H1 (cell line): ENCODE measurements at regions not wholly inside any gene's neighbourhood (a gene's known extent, or its start where the extent isn't known, plus 50 kb on each side); places are given as distances from the start of the nearest gene placed in this dataset.

Source experiments
- CTCF ChIA-PET: fragments of 300-600 bp; sonication (Branson Sonifier 250); formaldehyde crosslinking; loops from one replicate; lab custom pipeline; 2021; ENCODE audit not compliant: partially characterized antibody; lab: Charles Lee
- POLR2A ChIA-PET: fragments of 300-600 bp; sonication (Branson Sonifier 250); formaldehyde crosslinking; loops from one replicate; lab custom pipeline; 2021; ENCODE audit warnings: inconsistent platforms; ENCODE audit not compliant: partially characterized antibody; lab: Charles Lee
- DNase-seq, 2 experiments: peaks; one replicate each; pipeline versions ENCODE4 v3.0.0 to v3.0.0-alpha.2; 2010 to 2022; ENCODE audit warnings: low spot score in 2 of 2, low read depth in 1 of 2, mixed read lengths in 1 of 2
- FAIRE-seq: peaks from 2 replicates; lab custom pipeline; 2011; peaks lifted over from hg19 to GRCh38; lab: Jason Lieb, UNC
- H2AFZ ChIP-seq: 2 replicates; pipeline ENCODE4 v1.8.1; 2012; ENCODE audit warnings: low read length, inconsistent platforms
- H2AK5ac ChIP-seq: 2 replicates; pipeline ENCODE4 v1.6.1; 2013; ENCODE audit warnings: low read depth, low read length
- H2BK120ac ChIP-seq: replicated peaks from 2 replicates; pipeline ENCODE3; 2013; ENCODE audit warnings: low read depth, low read length, inconsistent platforms
- H2BK12ac ChIP-seq: 2 replicates; pipeline ENCODE4 v1.6.1; 2013; ENCODE audit warnings: low read depth, low read length
- H2BK15ac ChIP-seq: 2 replicates; pipeline ENCODE4 v1.6.1; 2013; ENCODE audit warnings: low read length
- H2BK20ac ChIP-seq: 2 replicates; pipeline ENCODE4 v1.6.1; 2013; ENCODE audit warnings: low read length
- H2BK5ac ChIP-seq: 2 replicates; pipeline ENCODE4 v1.6.1; 2013; ENCODE audit warnings: low read depth, low read length
- H3K14ac ChIP-seq: 2 replicates; pipeline ENCODE4 v1.6.1; 2013; ENCODE audit warnings: inconsistent platforms; ENCODE audit not compliant: insufficient read length
- H3K18ac ChIP-seq: 2 replicates; pipeline ENCODE4 v1.6.1; 2013; ENCODE audit warnings: low read length; ENCODE audit errors: extremely low read depth
- H3K23ac ChIP-seq: 2 replicates; pipeline ENCODE4 v1.6.1; 2013; ENCODE audit warnings: inconsistent platforms; ENCODE audit not compliant: insufficient read length
- H3K23me2 ChIP-seq: 2 replicates; pipeline ENCODE4 v1.6.1; 2013; ENCODE audit warnings: low read depth, low read length
- H3K27ac ChIP-seq: 2 replicates; pipeline ENCODE4 v1.6.1; 2011; ENCODE audit warnings: low read depth, low read length, inconsistent platforms
- H3K27me3 ChIP-seq, 4 experiments: replicated peaks in 1 of 4; 1 replicate in 1 of 4; 2 replicates in 3 of 4; pipeline versions ENCODE4 v1.6.1 to v1.8.1; 2011 to 2013; ENCODE audit warnings: low read length in 3 of 4, mild to moderate bottlenecking in 3 of 4, inconsistent platforms in 2 of 4, mixed read lengths in 2 of 4, moderate library complexity in 1 of 4; ENCODE audit not compliant: control insufficient read depth in 3 of 4, insufficient read depth in 3 of 4; ENCODE audit errors: extremely low read depth in 1 of 4
- H3K36me3 ChIP-seq, 4 experiments: 2 replicates each; pipeline versions ENCODE4 v1.6.1 to v1.8.1; 2011 to 2013; ENCODE audit warnings: mild to moderate bottlenecking in 4 of 4, low read length in 3 of 4, moderate library complexity in 2 of 4, control low read depth in 1 of 4, inconsistent platforms in 1 of 4; ENCODE audit not compliant: insufficient read depth in 4 of 4, control insufficient read depth in 2 of 4
- H3K4ac ChIP-seq: replicated peaks from 2 replicates; pipeline ENCODE3; 2013; ENCODE audit warnings: low read length, low read depth, mixed read lengths, inconsistent platforms; ENCODE audit not compliant: insufficient read length
- H3K4me1 ChIP-seq, 4 experiments: replicated peaks in 1 of 4; 1 replicate in 1 of 4; 2 replicates in 3 of 4; pipeline versions ENCODE4 v1.6.1 to v1.8.1; 2011 to 2013; ENCODE audit warnings: low read length in 3 of 4, inconsistent platforms in 2 of 4, mixed read lengths in 1 of 4; ENCODE audit not compliant: insufficient read depth in 4 of 4, control insufficient read depth in 3 of 4
- H3K4me2 ChIP-seq, 2 experiments: 2 replicates each; pipeline versions ENCODE4 v1.6.1 to v1.8.1; 2011 to 2013; ENCODE audit warnings: low read depth in 2 of 2, low read length in 2 of 2, control low read depth in 1 of 2, inconsistent platforms in 1 of 2, mild to moderate bottlenecking in 1 of 2; ENCODE audit not compliant: insufficient read depth in 1 of 2
- H3K4me3 ChIP-seq, 4 experiments: fragments of 200-600, 300-600 bp in 1 of 4; sonication (generic), shearing (Covaris generic), sonication (Bioruptor Twin) in 1 of 4; 2 replicates each; pipeline versions ENCODE4 v1.5.1 to v1.8.1; 2011 to 2016; ENCODE audit warnings: low read length in 4 of 4, low read depth in 3 of 4, control low read depth in 2 of 4, inconsistent platforms in 2 of 4, mild to moderate bottlenecking in 2 of 4, mixed read lengths in 1 of 4, moderate library complexity in 1 of 4; ENCODE audit not compliant: insufficient read depth in 2 of 4; ENCODE audit errors: extremely low read depth in 1 of 4
- H3K56ac ChIP-seq: replicated peaks from 2 replicates; pipeline ENCODE3; 2013; ENCODE audit warnings: low read depth, mild to moderate bottlenecking, mixed read lengths, low read length, inconsistent platforms; ENCODE audit not compliant: insufficient read length
- H3K79me1 ChIP-seq: 2 replicates; pipeline ENCODE4 v1.6.1; 2013; ENCODE audit warnings: low read depth, low read length, control low read depth
- H3K79me2 ChIP-seq, 2 experiments: 2 replicates each; pipeline versions ENCODE4 v1.6.1 to v1.8.1; 2012 to 2013; ENCODE audit warnings: low read length in 2 of 2, mild to moderate bottlenecking in 2 of 2, inconsistent platforms in 1 of 2; ENCODE audit not compliant: insufficient read depth in 2 of 2, control insufficient read depth in 1 of 2
- H3K9ac ChIP-seq, 4 experiments: replicated peaks in 1 of 4; 1 replicate in 1 of 4; 2 replicates in 3 of 4; pipeline versions ENCODE4 v1.6.1 to v1.8.1; 2011 to 2013; ENCODE audit warnings: low read depth in 3 of 4, low read length in 3 of 4, control low read depth in 2 of 4, mild to moderate bottlenecking in 2 of 4, moderate library complexity in 2 of 4, inconsistent platforms in 1 of 4; ENCODE audit errors: extremely low read depth in 1 of 4
- H3K9me3 ChIP-seq, 2 experiments: 2 replicates each; pipeline versions ENCODE4 v1.6.1 to v1.8.1; 2012 to 2013; ENCODE audit warnings: mild to moderate bottlenecking in 2 of 2, moderate library complexity in 2 of 2, control low read depth in 1 of 2, inconsistent platforms in 1 of 2, low read depth in 1 of 2, low read length in 1 of 2, mixed read lengths in 1 of 2; ENCODE audit not compliant: insufficient read depth in 2 of 2
- H4K20me1 ChIP-seq, 2 experiments: replicated peaks in 1 of 2; 2 replicates each; pipeline versions ENCODE3 to v1.8.1; 2011 to 2013; ENCODE audit warnings: inconsistent platforms in 2 of 2, low read length in 2 of 2, mild to moderate bottlenecking in 1 of 2; ENCODE audit not compliant: insufficient read depth in 2 of 2, control insufficient read depth in 1 of 2
- H4K5ac ChIP-seq: 2 replicates; pipeline ENCODE4 v1.6.1; 2013; ENCODE audit warnings: low read length, low read depth, mixed read lengths, inconsistent platforms; ENCODE audit not compliant: insufficient read length
- H4K8ac ChIP-seq: 2 replicates; pipeline ENCODE4 v1.8.0; 2013; ENCODE audit warnings: mild to moderate bottlenecking, moderate library complexity, low read length, inconsistent platforms; ENCODE audit not compliant: insufficient read depth; ENCODE audit errors: extremely low read depth
- H4K91ac ChIP-seq: replicated peaks from 2 replicates; pipeline ENCODE3; 2013; ENCODE audit warnings: low read length, mixed read lengths, inconsistent platforms; ENCODE audit not compliant: insufficient read length
- BRCA1 ChIP-seq: IDR thresholded peaks from 2 replicates; pipeline ENCODE4 v1.6.1; 2012; ENCODE audit warnings: low read depth, low read length, improper control_type of control experiment
- HDAC6 ChIP-seq: IDR thresholded peaks from one replicate; pipeline ENCODE4 v1.7.1; 2012; ENCODE audit warnings: low read depth, mild to moderate bottlenecking, inconsistent platforms, low read length, moderate library complexity
- NANOG ChIP-seq: IDR thresholded peaks from 2 replicates; pipeline ENCODE4 v1.6.1; 2011; ENCODE audit warnings: low read length, low read depth, mild to moderate bottlenecking, inconsistent platforms; ENCODE audit not compliant: insufficient read depth, poor library complexity, severe bottlenecking
- POLR2A ChIP-seq, 2 experiments: IDR thresholded peaks; 1 replicate in 1 of 2; 2 replicates in 1 of 2; pipeline ENCODE4 v1.6.1; 2011; ENCODE audit warnings: low read depth in 2 of 2, low read length in 2 of 2, mild to moderate bottlenecking in 2 of 2; ENCODE audit errors: control extremely low read depth in 1 of 2
- RFX5 ChIP-seq: IDR thresholded peaks from 2 replicates; pipeline ENCODE4 v1.6.1; 2011; ENCODE audit warnings: low read depth, low read length, improper control_type of control experiment, borderline replicate concordance
- SAP30 ChIP-seq: fragments of 300-600 bp; sonication (generic); IDR thresholded peaks from 2 replicates; pipeline ENCODE4 v1.7.1; 2012; ENCODE audit warnings: low read length, moderate library complexity, mild to moderate bottlenecking, inconsistent platforms; ENCODE audit not compliant: insufficient read depth, insufficient replicate concordance
- SP1 ChIP-seq: IDR thresholded peaks from 2 replicates; pipeline ENCODE4 v1.6.1; 2011; ENCODE audit warnings: low read depth, low read length
- SUZ12 ChIP-seq: fragments of 200-600 bp; sonication (generic); IDR thresholded peaks from 2 replicates; pipeline ENCODE4 v1.6.1; 2012; ENCODE audit warnings: mild to moderate bottlenecking, inconsistent platforms, low read length, moderate library complexity, mixed read lengths
- TAF7 ChIP-seq: optimal IDR thresholded peaks from 2 replicates; pipeline ENCODE3; 2011; ENCODE audit warnings: low read depth, mild to moderate bottlenecking, inconsistent platforms, low read length, moderate library complexity, borderline replicate concordance
- ZNF274 ChIP-seq: IDR thresholded peaks from 2 replicates; pipeline ENCODE4 v1.7.0; 2012; ENCODE audit warnings: low read length, borderline replicate concordance; ENCODE audit errors: extremely low read depth
- WGBS, 2 experiments: shearing (Covaris generic) in 1 of 2; methylation state at CpG; one replicate each; pipeline versions ENCODE4 v1.1.6 to v1.1.7; 2013 to 2015; ENCODE audit warnings: low lambda C conversion rate in 2 of 2, mixed read lengths in 2 of 2, inconsistent platforms in 1 of 2, low coverage in 1 of 2, missing lambda C conversion rate in 1 of 2; ENCODE audit not compliant: insufficient replicate concordance in 2 of 2, insufficient coverage in 1 of 2, insufficient read length in 1 of 2; ENCODE audit errors: extremely low coverage in 1 of 2, missing lambda C conversion rate in 1 of 2; 5-methylcytosine and 5-hydroxymethylcytosine counted together
- TF ChIP-seq, protein P1 (sequence below): IDR thresholded peaks from 2 replicates; pipeline ENCODE4 v1.6.1; 2011; ENCODE audit warnings: low read length, improper control_type of control experiment
- TF ChIP-seq, protein P2 (sequence below): IDR thresholded peaks from 2 replicates; pipeline ENCODE4 v1.6.1; 2012; ENCODE audit warnings: low read length, inconsistent platforms

DNA sequence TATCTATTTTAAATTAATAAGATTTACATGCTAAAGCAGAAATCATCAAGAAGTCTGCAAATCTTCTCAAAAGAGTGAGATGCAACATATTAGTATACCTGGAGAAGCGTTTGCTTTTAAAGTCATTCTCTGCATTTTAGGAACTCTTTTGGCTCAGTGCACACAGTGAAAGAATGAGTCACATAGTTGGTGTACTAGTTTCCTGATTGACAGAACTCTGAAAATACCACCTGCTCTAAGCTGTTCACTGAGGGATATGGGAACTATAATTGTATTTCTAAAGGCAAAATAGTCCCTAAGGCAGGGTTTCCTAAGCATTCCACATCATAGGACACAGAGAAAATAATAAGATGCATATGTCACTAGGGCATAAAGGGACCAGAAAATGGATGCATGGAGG lies 838.5 kb downstream of the DIPK2A start:
- no peaks in the 10 kb centered on the region for H3K27me3 ChIP-seq
- H3K27ac ChIP-seq = no peak overlapping the region
- H3K4ac ChIP-seq = no peak overlapping the region
- no peak overlapping the region for H3K9ac ChIP-seq
- no peak overlapping the region for H3K4me3 ChIP-seq
- no peak overlapping the region for H2BK120ac ChIP-seq
- H3K23ac ChIP-seq = no peak overlapping the region
- H2AK5ac ChIP-seq = no peak overlapping the region
- no peak overlapping the region for H4K5ac ChIP-seq
- H3K36me3 ChIP-seq = no peaks in the 10 kb centered on the region
- H2BK15ac ChIP-seq = no peak overlapping the region
- H3K4me1 ChIP-seq = no peaks in the 10 kb centered on the region
- WGBS, 2 experiments = 91% methylated on average over 1 of the region's 1 CpG; no CpG with 5 or more reads in 1 of the 2 experiments
- no peak overlapping the region for H2AFZ ChIP-seq
- H2BK5ac ChIP-seq = no peak overlapping the region
- POLR2A ChIA-PET = no interaction called here
- H3K14ac ChIP-seq = no peak overlapping the region
- no peak for DNase-seq
- H4K91ac ChIP-seq = no peak overlapping the region
- H3K9me3 ChIP-seq = no peaks in the 10 kb centered on the region; a peak in 1 of 4 replicates
- H4K8ac ChIP-seq = no peak overlapping the region
- no peaks in the 10 kb centered on the region for H4K20me1 ChIP-seq
- no peak for FAIRE-seq
- H3K79me2 ChIP-seq = no peaks in the 10 kb centered on the region
- no peak overlapping the region for H3K18ac ChIP-seq
- no peaks in the 10 kb centered on the region for H3K23me2 ChIP-seq
- CTCF ChIA-PET = no interaction called here
- H2BK12ac ChIP-seq = no peak overlapping the region
- no peaks in the 10 kb centered on the region for H3K79me1 ChIP-seq
- no peak overlapping the region for H3K4me2 ChIP-seq
- no peak overlapping the region for H2BK20ac ChIP-seq
- no peak overlapping the region for H3K56ac ChIP-seq
- TF ChIP-seq TAF7 (no peak), ZNF274 (no peak), SUZ12 (no peak), HDAC6 (no peak), SP1 (no peak), SAP30 (no peak), BRCA1 (no peak), NANOG (no peak), RFX5 (no peak), POLR2A (IDR thresholded peaks at IDR 0.05; ENCODE audit: control extremely low read depth in 1 of 2, low read depth in 2 of 2, low read length in 2 of 2) (no peak)
- TF ChIP-seq, protein P1, sequence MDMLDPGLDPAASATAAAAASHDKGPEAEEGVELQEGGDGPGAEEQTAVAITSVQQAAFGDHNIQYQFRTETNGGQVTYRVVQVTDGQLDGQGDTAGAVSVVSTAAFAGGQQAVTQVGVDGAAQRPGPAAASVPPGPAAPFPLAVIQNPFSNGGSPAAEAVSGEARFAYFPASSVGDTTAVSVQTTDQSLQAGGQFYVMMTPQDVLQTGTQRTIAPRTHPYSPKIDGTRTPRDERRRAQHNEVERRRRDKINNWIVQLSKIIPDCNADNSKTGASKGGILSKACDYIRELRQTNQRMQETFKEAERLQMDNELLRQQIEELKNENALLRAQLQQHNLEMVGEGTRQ = no peak
- TF ChIP-seq, protein P2, sequence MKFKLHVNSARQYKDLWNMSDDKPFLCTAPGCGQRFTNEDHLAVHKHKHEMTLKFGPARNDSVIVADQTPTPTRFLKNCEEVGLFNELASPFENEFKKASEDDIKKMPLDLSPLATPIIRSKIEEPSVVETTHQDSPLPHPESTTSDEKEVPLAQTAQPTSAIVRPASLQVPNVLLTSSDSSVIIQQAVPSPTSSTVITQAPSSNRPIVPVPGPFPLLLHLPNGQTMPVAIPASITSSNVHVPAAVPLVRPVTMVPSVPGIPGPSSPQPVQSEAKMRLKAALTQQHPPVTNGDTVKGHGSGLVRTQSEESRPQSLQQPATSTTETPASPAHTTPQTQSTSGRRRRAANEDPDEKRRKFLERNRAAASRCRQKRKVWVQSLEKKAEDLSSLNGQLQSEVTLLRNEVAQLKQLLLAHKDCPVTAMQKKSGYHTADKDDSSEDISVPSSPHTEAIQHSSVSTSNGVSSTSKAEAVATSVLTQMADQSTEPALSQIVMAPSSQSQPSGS = no peak
